NCI-H460 (cell line): ENCODE measurements at regions not wholly inside any gene's neighbourhood (a gene's known extent, or its start where the extent isn't known, plus 50 kb on each side); places are given as distances from the start of the nearest gene placed in this dataset.

Experiments
- DNase-seq: peaks from one replicate; pipeline ENCODE4 v3.0.0-alpha.2; 2016; ENCODE audit warnings: low read depth; ENCODE audit errors: extremely low read depth

- no peak for DNase-seq
These were observed 51.1 kb upstream of the NCOA1 start for GRCh38 chr2:24439971-24440340.

DNA sequence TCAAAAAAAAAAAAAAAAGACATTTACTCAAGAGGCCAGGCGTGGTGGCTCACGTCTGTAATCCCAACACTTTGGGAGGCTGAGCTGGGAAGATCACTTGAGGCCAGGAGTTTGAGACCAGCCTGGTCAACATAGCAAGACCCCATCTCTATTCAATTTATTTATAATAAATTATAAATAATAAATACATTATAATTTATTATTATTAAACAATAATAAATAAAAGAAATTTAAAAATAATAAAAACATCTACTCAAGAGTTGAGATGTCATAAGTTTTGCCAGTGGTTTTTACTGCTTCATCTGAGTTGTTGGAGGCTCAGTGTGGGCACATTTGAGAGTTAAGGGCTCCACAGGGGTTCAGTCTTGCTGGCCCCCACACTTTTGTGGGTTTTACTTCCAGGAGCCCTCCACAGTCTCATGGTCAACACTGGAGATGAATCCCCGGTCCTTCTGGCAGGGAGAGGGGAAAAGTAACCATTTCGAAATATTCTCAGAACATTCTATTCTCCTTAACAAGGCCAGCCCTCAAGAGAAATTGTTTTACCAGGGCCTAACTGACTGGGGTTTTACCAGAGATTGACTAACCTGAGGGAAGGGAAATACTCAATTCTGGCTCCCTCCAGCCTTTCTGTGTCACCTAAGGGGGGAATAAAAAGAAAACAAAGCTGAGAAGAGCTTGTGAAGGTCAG is 51.6 kb upstream of the NCOA1 start:
- no peak for DNase-seq

DNA sequence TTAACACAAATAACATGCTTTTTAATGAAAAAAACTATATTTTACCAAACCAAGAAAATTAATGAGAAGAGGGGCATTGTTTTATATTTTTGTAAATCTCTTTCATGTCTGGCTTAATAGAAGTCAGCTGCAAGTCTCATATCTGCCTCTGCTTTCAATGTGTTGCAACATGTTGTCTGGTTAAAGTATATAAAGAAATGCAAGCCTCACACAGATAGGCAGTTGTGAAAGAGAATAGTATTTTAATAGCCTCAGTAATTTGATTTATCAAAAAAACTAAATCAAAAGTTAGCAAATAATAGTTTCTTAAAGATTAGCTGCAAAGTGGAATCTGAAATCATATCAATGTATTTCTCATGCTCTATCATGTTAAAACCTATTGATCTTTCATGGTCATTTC is 52.9 kb upstream of the NCOA1 start:
- no peak for DNase-seq

- DNase-seq = no peak
These were observed 55.4 kb upstream of the NCOA1 start for GRCh38 chr2:24435391-24436316.

GRCh38 chr2:24434541-24434940 is 56.5 kb upstream of the NCOA1 start:
- DNase-seq = no peak

- DNase-seq = no peak
These were observed 58.3 kb upstream of the NCOA1 start for GRCh38 chr2:24432735-24433134.

GRCh38 chr2:24432121-24432520 is 58.9 kb upstream of the NCOA1 start:
- no peak for DNase-seq

DNA sequence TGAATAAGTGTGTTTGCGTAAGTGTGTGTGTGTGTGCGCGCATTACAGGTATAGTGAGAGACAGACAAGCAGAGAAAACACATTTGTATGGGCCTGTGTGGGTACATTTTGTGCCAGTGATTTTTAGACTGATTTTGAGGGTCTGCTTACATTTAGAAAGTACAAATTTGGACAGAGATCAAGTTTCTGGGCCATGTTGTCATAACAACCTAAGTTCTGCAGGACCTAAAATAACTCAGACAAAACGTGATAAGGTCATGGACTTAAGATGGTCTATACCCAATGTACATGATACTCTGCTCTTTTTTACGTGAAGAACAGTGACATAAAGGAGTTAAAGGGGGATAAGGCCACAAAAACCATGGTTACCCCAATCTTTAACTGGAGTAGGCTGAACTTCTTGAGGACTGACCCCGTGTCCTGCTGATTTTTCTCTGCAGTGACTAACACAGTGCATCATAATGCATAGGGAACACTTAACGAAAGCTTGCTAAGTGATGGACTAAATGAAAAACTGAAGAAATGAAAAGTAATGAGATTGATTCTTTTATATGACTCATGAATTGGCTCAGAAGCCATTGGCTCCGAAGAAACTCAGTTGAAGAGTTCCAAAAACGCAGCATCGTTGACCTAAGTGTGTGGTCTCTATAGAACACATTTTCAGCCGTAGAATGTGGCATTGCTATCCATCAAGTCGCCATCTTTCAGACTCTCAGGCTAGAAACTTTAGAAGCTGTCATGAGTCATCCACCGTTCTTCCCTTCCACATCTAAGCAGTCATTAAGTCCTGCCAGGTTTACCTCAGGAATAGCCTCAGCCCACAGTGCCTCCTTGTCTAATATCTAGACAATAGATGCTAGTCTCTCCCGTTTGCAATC is 61.6 kb upstream of the NCOA1 start:
- no peak for DNase-seq

- no peak for DNase-seq
These were observed 64.1 kb upstream of the ITSN2 start for GRCh38 chr2:24424387-24424786.

DNA sequence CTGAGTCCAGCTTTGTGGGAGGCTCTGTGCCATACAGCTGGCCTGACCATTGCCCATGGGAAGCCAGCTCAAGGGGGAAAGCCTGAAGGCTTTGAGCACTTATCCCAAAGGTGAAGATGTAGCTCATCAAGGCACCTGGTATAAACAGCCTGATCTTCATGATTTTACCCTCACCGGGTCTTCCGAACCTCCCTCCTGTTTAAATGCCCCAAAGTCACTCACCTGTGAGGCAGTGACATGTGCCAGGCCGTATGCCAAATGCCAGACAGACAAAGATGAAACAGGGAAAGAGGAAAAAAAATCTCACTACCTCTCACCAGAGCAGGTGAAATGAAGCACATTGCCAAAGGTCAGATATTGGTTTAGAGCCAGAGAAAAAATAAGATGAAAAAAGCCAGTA is 62.8 kb upstream of the ITSN2 start:
- no peak for DNase-seq

DNA sequence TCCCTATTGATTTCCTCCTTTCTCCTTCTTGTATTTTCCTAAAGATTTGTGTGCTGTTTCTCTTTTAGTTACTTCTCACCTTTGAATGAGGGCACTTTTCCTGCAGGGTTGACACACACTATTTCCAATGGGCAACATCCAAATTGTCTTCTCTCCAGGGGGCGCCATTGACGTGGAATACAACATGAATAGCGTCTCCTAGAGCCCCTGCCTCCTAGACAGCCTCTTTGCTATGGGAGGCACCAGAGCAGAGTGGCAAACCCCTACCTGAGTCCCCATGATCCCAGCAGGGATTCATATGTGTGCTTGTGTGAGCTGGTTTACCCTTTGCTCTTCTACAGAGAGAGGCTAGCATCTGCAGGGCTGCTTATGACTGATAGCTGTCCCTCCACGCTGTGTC is 61.3 kb upstream of the ITSN2 start:
- DNase-seq = peak; percentile 47

GRCh38 chr2:24420373-24420772 is 60.0 kb upstream of the ITSN2 start:
- no peak for DNase-seq

DNA sequence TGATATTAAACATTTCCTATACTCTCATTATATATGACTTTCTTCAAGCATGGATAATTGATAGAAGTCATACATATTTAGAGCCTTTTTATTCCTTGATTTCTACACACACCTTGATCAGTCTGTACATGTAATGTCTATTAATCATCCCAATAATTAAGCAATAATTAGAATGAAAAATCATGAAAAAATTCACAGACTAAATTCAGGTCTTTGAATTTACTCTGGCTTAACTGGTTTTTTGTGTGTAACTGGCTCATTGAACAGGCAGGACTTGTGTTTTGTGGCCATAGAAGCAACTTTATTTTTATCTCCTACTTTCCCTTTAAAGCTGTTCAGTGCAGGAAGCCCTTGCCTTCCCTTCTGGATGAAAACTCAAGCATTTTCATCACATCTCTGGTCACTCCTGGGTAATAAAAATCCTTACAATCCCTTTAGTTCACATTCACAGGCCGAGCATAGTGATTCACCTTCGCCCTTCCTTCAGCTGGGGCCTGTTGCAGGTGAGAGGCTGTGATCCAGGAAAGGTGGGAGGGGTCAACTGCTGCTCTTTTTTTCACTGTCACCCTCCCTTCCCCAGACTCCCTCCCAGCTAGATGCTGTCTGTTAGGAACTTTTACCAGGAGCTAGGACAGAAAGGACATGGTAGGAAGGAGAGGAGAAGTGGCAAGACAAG is 58.0 kb upstream of the ITSN2 start:
- DNase-seq = no peak

DNA sequence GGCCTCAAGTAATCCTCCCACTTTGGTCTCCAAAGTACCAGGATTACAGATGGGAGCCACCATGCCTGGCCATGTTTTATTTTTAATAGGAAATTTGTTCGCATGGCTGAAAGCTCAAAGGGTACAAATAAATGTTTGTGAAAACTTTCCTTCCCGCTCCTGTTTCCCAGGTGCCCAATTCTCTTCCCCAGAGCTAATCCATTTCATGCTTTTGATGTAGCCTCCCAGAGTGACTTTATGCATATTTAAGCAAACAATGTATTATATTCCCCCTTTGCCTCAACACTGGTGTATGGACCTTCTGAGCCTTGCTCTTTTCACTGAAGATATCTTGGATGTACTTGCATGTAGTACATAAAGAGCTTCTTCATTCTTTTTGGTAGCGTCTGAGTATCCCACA is 52.5 kb upstream of the ITSN2 start:
- no peak for DNase-seq

DNA sequence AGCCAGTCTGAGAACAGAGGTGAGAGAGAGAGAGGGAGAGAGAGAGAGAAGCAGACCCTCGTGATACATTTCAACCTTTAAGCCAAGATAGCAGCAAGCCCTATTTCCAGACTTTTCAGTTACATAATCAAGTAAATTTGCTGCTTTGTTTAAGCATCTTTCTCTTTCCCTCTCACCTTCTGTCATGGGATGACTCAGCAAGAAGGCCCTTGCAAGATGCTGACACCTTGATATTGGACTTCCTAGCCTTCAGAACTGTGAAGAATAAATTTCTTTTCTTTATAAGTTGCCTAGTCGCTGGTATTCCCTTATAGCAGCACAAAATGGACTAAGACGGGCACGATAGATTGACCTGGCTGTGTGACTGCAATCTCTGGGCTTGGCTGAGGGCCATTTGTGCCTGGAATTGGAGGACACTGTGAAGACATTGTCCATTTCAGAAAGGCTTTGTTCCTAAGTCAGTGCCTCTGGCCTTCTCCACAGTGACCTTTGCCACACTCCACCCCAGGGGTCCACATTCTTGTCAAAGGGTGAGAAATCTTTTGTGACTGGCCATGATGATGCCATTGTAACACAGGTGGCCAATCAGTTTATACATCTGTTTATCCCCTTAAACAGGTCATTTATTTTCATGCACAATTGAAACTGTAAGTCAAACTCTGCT is 51.3 kb upstream of the ITSN2 start:
- no peak for DNase-seq

- DNase-seq = no peak
These were observed 50.6 kb upstream of the ITSN2 start for GRCh38 chr2:24410976-24411375.

- peak; percentile 76 for DNase-seq
These were observed 49.6 kb upstream of the ITSN2 start for GRCh38 chr2:24409700-24410556.
